Inflammatory macrophage treated with lipopolysaccharide for 4 hours (primary cell): ENCODE measurements at regions not wholly inside any gene's neighbourhood (a gene's known extent, or its start where the extent isn't known, plus 50 kb on each side); places are given as distances from the start of the nearest gene placed in this dataset.
A peak's percentile ranks its signal among the peaks of the same experiment; 100 is the strongest.

Experiments
- DNase-seq: peaks from one replicate; pipeline ENCODE4 v3.0.0-alpha.2; 2020

DNA sequence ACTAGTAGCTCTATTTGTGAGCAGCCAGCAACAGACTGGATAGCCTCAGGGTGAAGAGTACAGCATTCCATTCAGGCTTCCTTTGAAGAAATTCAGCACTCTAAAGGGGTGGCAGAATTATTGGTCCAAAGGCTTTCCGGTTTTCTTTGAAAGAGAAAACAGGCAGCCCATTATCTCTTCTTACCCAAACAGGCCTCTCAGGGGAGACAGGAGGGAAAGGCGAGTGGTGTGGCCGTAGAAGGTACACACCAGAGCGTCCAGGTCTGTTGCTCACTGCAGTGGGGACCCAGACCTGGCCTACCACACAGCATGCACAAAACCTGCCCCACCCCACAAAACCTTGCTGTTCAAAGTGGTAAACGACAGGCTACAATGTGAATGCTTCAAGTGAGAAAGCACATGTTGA, 83.3 kb downstream of the ZNF608 start:
- DNase-seq: no peak

GRCh38 chr5:124662181-124662781, 84.2 kb downstream of the ZNF608 start:
- no peak for DNase-seq

DNA sequence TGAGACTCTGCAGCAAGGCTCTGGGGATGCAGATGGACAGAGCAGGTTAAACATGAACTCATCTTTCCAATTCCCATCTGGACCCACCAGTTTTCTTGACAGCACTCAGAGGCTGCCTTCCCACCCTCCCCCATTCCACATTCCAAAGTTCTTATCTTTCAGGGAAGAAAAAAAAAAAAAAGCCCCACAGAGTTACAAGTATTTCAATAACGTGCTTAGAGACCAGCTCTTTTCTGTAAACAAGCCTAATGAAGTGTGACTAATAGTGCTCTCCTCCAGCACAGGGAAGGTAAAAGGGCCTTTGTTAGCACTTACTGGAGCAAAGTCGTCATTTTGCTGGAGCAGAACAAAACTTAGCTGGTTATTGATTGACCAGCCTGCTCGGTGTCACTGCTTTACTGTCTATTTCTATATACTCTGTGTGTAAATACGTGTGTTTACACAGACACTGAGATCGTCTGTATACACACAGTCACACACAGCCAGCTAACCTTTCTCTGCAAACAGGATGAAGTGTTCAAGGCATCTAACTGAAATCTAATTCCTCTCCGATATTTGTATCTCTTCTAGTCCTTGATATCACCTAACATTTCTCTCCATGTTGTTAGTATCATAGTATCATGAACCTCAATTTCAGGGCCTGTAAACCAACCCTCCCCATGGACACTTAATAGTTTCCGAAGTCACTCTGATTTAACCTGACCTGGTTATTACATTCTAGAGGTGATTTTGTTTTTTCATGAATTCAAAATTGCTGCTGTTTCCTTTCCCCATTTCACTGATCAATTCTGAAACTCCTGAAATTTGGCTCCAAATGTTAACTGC, 84.9 kb downstream of the ZNF608 start:
- DNase-seq: no peak

GRCh38 chr5:124660229-124661093, 86.0 kb downstream of the ZNF608 start:
- no peak for DNase-seq

DNA sequence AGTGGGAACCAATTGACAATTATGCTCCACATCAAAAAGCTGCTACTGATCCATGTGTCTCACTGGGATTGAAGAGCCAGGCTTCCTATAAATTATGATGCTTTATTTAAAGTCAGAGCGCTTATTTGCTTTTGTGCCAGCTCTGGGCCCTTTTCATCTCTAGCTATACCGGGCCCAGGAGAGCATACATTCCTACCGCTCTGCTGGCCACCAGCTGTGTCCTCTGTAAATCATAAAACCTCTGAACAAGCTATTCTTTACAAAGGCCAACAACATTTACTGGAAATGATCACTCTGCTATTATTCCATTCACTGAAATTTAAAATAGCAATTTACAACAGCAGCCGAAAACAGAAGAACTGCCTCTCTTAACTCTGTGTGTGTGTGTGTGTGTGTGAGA, 86.6 kb downstream of the ZNF608 start:
- DNase-seq: no peak

DNA sequence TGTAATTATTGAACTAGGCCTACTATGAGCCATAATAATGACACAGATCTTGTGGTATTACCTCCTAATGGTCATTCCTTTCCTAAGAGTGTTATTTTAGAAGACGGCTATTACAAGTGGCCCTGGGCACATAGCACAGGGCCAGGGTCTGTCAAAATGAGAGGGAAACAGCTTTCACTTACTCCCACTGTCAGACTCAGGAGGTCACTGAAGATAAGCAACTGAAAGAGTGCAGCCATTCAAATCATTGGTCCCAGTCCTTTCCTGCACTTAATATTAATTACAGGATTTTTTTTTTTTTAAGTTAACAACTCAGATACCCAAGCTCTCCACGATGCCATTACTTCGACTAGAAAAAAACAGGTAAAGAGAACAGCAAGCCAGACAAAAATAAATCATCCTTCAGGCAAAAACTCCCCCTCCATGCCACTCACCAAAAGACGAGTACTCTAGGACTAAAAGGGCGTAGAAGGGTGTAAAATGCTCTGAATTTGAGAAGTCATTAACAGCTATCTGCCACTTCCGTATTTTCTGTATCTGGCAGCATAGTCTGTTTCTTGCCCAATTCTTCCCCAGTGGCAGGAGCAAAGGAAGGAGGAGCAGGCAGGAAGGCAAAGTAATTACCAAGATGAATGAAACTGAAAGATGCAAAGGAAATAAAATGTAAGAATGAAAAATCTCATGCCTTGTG, 87.4 kb downstream of the ZNF608 start:
- peak; percentile 82 for DNase-seq

DNA sequence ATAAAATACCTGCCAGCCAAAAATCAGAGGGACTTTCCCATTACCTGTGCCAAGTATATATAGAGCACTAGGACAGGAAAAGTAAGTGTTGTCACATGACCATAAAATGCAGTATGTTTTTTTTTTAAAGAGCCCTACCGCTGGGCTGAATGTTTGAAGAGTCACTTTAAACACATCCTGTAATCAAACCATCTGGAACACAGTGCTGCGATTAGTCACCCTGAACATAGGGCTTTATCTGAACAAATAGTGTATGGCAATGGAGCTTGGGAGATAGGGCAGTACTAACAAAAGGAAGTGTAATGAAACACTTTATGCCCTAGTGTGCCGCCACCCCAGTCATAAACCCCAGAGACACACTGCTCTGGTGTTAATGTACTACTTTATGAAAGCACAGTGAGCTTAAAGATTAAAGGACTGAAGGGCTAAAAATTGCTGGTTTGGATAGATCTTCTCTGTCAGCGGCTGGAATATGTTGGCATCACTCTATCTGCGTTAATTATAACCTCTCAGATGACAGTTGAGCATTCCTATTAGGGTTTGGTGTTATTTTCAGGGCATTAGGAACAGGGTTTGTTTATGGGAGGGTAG, 90.4 kb downstream of the ZNF608 start:
- no peak for DNase-seq

DNA sequence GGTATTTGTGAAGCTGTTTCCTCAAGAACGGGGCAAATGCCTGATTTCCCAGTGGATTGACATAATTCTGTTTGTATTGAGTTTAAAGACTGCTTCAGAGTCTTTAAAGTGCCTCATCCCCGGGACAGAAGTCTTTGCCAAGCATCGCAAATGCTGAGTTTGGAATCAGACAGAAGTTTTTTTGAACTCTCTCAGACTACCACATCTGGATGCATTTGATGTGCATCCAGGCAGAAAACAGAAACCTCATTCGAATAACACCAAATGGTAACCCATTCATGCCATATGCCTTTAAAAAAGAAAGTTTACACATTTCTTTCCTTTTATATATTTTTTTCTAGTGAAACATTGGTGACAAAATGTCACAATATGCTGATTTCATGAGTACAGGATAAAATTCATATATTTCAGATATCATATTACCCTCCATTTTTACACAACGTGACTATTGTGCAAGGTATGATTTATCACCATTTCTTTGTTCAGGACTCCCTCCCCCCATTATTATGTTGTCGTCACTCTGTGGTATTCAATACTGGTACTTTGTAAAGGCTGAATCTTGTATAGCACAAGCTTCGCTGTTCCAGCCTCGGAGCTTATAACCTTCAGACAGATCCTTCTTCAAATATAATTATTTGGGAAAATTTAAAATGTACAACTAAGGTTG, 91.1 kb downstream of the ZNF608 start:
- DNase-seq: no peak

- DNase-seq: no peak
Observed at GRCh38 chr5:124654418-124654817, 92.0 kb downstream of the ZNF608 start.

- no peak for DNase-seq
Observed at GRCh38 chr5:124653666-124654065, 92.8 kb downstream of the ZNF608 start.

GRCh38 chr5:124652892-124653441, 93.5 kb downstream of the ZNF608 start:
- DNase-seq: no peak

- no peak for DNase-seq
Observed at GRCh38 chr5:124652514-124652819, 94.0 kb downstream of the ZNF608 start.

DNA sequence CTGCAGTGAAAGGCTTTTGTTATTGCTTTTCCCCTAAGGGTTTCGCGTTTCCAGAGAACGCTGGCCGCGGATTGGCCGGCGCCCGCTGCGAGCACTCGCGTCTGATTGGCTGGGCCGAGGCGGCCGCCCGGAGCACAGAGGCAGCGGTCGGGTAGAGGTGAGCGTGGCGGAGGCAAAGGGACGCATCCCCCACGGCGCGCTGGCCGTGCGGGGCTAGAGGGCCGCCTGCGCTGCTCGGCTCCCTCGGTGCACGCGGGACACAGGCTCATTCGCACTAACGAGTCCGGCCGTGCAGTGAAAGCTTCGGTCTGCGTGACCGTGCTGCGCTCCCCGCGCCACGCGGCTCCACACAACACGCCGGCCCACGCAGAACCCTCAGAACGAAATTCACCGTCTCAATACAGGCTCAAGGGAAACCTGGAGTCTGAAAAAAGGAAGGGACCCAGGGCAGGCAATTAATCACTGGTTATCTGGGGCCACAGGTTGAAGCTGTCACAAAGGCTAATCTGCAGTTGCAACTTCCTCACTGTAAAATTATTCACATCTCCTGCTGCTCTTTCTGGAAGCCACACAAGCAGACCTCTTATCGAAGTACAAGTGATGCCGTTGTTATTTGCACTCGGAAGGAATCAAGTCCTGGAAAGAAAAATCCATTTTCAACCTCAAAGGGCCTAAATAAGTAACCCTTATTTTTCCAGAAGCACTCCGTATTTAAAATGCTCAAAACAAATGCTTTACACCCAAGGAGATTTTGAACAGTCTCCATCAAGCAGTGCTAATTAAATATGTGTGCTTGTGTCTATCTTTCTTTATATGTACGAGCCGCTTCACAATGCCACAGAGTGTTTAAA, 94.6 kb downstream of the ZNF608 start:
- DNase-seq: peak; percentile 33

GRCh38 chr5:124650951-124651662, 95.3 kb downstream of the ZNF608 start:
- no peak for DNase-seq

- DNase-seq: peak; percentile 24
Observed at GRCh38 chr5:124650147-124650561, 96.3 kb downstream of the ZNF608 start.

- DNase-seq: peak; percentile 95
Observed at GRCh38 chr5:124649491-124650146, 96.8 kb downstream of the ZNF608 start.

DNA sequence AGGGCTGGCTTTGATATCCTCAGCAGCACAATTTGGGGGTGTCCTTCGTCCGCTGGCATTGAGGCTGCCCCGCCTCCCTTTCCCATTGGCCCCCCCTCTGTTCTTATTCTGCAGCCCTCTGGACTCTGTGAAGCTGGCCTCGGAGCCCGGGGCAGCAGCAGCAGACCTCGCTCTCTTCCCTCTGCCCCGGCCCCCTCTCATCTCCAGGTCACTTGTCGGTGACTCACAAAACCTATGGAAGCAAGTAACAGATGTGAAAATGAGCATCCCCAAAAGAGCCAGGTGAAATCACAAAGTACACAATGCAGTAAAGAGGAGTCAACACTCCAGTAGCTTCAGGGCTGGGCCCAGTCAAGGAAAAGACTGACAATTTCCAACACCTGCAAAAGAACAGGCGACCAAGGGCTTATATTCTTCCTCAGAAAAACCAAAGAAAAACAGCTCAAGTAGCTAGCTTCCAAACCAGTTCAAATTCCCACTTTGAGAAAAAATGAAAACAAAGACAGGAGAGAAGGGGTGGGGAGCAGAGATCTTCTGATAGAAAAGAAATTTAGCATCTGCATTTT, 97.5 kb downstream of the ZNF608 start:
- DNase-seq: no peak

DNA sequence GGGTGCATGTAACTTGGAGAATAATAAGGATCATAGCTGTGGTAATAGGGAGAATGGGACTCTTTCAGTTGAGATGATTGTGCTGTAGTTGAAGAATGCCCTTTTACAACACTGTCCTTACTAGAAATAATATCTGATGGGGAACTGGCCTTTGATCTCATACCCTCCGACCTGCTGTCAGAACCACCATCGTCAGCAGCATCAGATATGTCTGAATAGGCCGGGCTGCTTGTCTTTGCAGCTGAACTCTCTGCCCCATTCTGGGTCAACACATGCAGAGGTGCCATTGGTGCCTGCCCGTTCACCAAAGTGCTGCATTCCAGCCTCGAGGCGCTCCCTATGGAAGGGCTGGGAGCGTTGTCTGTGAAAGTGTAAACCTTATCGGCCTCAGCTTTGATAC, 99.1 kb downstream of the ZNF608 start:
- DNase-seq: no peak

GRCh38 chr5:124645396-124645795, 101.0 kb downstream of the ZNF608 start:
- DNase-seq: no peak
